HCT116 (cell line): ENCODE measurements at regions not wholly inside any gene's neighbourhood (a gene's known extent, or its start where the extent isn't known, plus 50 kb on each side); places are given as distances from the start of the nearest gene placed in this dataset.

Experiments
- ATAC-seq: fragments of 200-7000 bp; cut with Tn5 transposase; 2 replicates; pipeline ENCODE4 v1.9.1; 2020; ENCODE audit warnings: mild to moderate bottlenecking, moderate library complexity
- BruUV-seq: library from RNA; stranded (reverse); fragments of 400-500 nt; replicated peaks from 2 replicates; lab custom pipeline; 2021; lab: Mats Ljungman, UMichigan
- CTCF ChIA-PET: fragments of 300-600 bp; sonication (Branson Sonifier 250); formaldehyde crosslinking; loops from one replicate; lab custom pipeline; 2021; ENCODE audit warnings: antibody characterized with exemption; lab: Charles Lee
- POLR2A ChIA-PET: fragments of 300-600, 350-600 bp; sonication (Branson Sonifier 250); formaldehyde crosslinking; loops from one replicate; lab custom pipeline; 2021; ENCODE audit warnings: antibody characterized with exemption; lab: Charles Lee
- RAD21 ChIA-PET, 2 experiments: fragments of 300-600 bp; sonication (Branson Sonifier 250); formaldehyde crosslinking; loops; one replicate each; lab custom pipeline; 2023; ENCODE audit warnings: low total read pairs in 2 of 2; ENCODE audit not compliant: uncharacterized antibody in 2 of 2, unreplicated experiment in 2 of 2, low non-redundant PET in 1 of 2; lab: Charles Lee
- DNase-seq: peaks from one replicate; pipeline ENCODE4 v3.0.0-alpha.2; 2010; ENCODE audit warnings: low read depth, low spot score
- H2AFZ ChIP-seq: fragments of 200-600 bp; shearing (Covaris generic), sonication (generic); 2 replicates; pipeline ENCODE4 v1.6.1; 2017; ENCODE audit warnings: low read depth, mixed run types, mixed read lengths, antibody characterized with exemption, low read length; ENCODE audit not compliant: poor library complexity, severe bottlenecking
- H3K27ac ChIP-seq: 2 replicates; pipeline ENCODE4 v1.5.1; 2012; ENCODE audit warnings: low read depth, low read length
- H3K27me3 ChIP-seq: fragments of 200-600 bp; sonication (generic); 2 replicates; pipeline ENCODE4 v1.6.1; 2016; ENCODE audit warnings: mixed run types, low read length, mixed read lengths; ENCODE audit not compliant: insufficient read depth
- H3K36me3 ChIP-seq, 2 experiments: fragments of 200-500 bp in 1 of 2; fragments of 200-600 bp in 1 of 2; sonication (Bioruptor generic) in 1 of 2; sonication (generic) in 1 of 2; 2 replicates each; pipeline versions ENCODE4 v1.5.1 to v1.6.1; 2014 to 2016; ENCODE audit warnings: low read length in 2 of 2, inconsistent platforms in 1 of 2, mixed read lengths in 1 of 2, mixed run types in 1 of 2; ENCODE audit not compliant: insufficient read depth in 2 of 2, control insufficient read depth in 1 of 2
- H3K4me1 ChIP-seq, 2 experiments: fragments of 200-600 bp in 1 of 2; sonication (generic) in 1 of 2; 2 replicates each; pipeline versions ENCODE4 v1.5.1 to v1.6.1; 2012 to 2017; ENCODE audit warnings: low read length in 2 of 2, inconsistent platforms in 1 of 2, mild to moderate bottlenecking in 1 of 2, mixed read lengths in 1 of 2, mixed run types in 1 of 2, moderate library complexity in 1 of 2; ENCODE audit not compliant: insufficient read depth in 2 of 2, control insufficient read depth in 1 of 2
- H3K4me2 ChIP-seq: fragments of 200-600 bp; sonication (generic); 2 replicates; pipeline ENCODE4 v1.6.1; 2017; ENCODE audit warnings: mixed run types, low read length, mixed read lengths
- H3K4me3 ChIP-seq, 2 experiments: fragments of 200-600 bp in 1 of 2; sonication (generic) in 1 of 2; replicated peaks in 1 of 2; 2 replicates each; pipeline ENCODE4 v1.5.1; 2011 to 2016; ENCODE audit warnings: low read length in 2 of 2, control low read depth in 1 of 2, low read depth in 1 of 2, mild to moderate bottlenecking in 1 of 2, mixed read lengths in 1 of 2, mixed run types in 1 of 2
- H3K79me2 ChIP-seq: fragments of 200-600 bp; sonication (generic); 2 replicates; pipeline ENCODE4 v1.6.1; 2017; ENCODE audit warnings: mild to moderate bottlenecking, mixed run types, low read length, moderate library complexity, mixed read lengths; ENCODE audit not compliant: insufficient read depth
- H3K9ac ChIP-seq: fragments of 200-600 bp; sonication (generic); 2 replicates; pipeline ENCODE4 v1.6.1; 2016; ENCODE audit warnings: low read length, mixed read lengths
- H3K9me2 ChIP-seq: fragments of 200-600 bp; sonication (generic), shearing (Covaris generic); 2 replicates; pipeline ENCODE4 v1.6.1; 2017; ENCODE audit warnings: mixed run types, mild to moderate bottlenecking, moderate library complexity; ENCODE audit not compliant: insufficient read depth
- H3K9me3 ChIP-seq, 2 experiments: fragments of 200-500 bp in 1 of 2; fragments of 200-600 bp in 1 of 2; sonication (Bioruptor generic) in 1 of 2; sonication (generic) in 1 of 2; 2 replicates each; pipeline ENCODE4 v1.6.1; 2014 to 2017; ENCODE audit warnings: low read length in 2 of 2, mixed read lengths in 2 of 2, inconsistent platforms in 1 of 2, low read depth in 1 of 2, mild to moderate bottlenecking in 1 of 2, mixed run types in 1 of 2, moderate library complexity in 1 of 2; ENCODE audit not compliant: control insufficient read depth in 1 of 2, insufficient read depth in 1 of 2
- H4K20me1 ChIP-seq: fragments of 200-600 bp; sonication (generic), shearing (Covaris generic); 2 replicates; pipeline ENCODE4 v1.6.1; 2017; ENCODE audit warnings: mixed run types, mild to moderate bottlenecking, moderate library complexity; ENCODE audit not compliant: insufficient read depth
- CBX3 ChIP-seq: IDR thresholded peaks from 2 replicates; pipeline ENCODE4 v1.6.1; 2012; ENCODE audit warnings: low read depth
- CEBPB ChIP-seq: IDR thresholded peaks from 2 replicates; pipeline ENCODE4 v1.6.1; 2012; ENCODE audit warnings: low read depth
- EGR1 ChIP-seq: IDR thresholded peaks from 2 replicates; pipeline ENCODE4 v1.6.1; 2012; ENCODE audit warnings: low read depth
- EZH2 ChIP-seq: fragments of 200-600 bp; sonication (generic); IDR thresholded peaks from 2 replicates; pipeline ENCODE4 v1.6.1; 2017; ENCODE audit warnings: antibody characterized with exemption, mixed run types
- EZH2phosphoT487 ChIP-seq: fragments of 200-600 bp; IDR thresholded peaks from 2 replicates; pipeline ENCODE4 v1.6.1; 2018; ENCODE audit warnings: antibody characterized with exemption, borderline replicate concordance
- FOSL1 ChIP-seq: IDR thresholded peaks from 2 replicates; pipeline ENCODE4 v1.6.1; 2012; ENCODE audit warnings: low read depth
- JUND ChIP-seq: IDR thresholded peaks from 2 replicates; pipeline ENCODE4 v1.6.1; 2012
- POLR2A ChIP-seq: IDR thresholded peaks from 2 replicates; pipeline ENCODE4 v1.7.0; 2011; ENCODE audit warnings: borderline replicate concordance; ENCODE audit not compliant: insufficient read depth, insufficient read length; ENCODE audit errors: extremely low read depth
- POLR2AphosphoS5 ChIP-seq: IDR thresholded peaks from 2 replicates; pipeline ENCODE4 v1.6.1; 2011; ENCODE audit warnings: mild to moderate bottlenecking, low read depth, low read length, moderate library complexity
- RAD21 ChIP-seq: IDR thresholded peaks from 2 replicates; pipeline ENCODE4 v1.6.1; 2012; ENCODE audit warnings: low read depth, mild to moderate bottlenecking
- SIN3A ChIP-seq: IDR thresholded peaks from 2 replicates; pipeline ENCODE4 v1.6.1; 2012; ENCODE audit warnings: low read depth
- SP1 ChIP-seq: IDR thresholded peaks from 2 replicates; pipeline ENCODE4 v1.6.1; 2012; ENCODE audit warnings: low read depth
- SRF ChIP-seq: IDR thresholded peaks from 2 replicates; pipeline ENCODE4 v1.6.1; 2012; ENCODE audit warnings: low read depth
- TCF7L2 ChIP-seq: IDR thresholded peaks from 2 replicates; pipeline ENCODE4 v1.7.0; 2011; ENCODE audit warnings: borderline replicate concordance, inconsistent platforms; ENCODE audit not compliant: insufficient read depth, insufficient read length; ENCODE audit errors: extremely low read depth
- ZFX ChIP-seq: fragments of 450-650 bp; IDR thresholded peaks from 2 replicates; pipeline ENCODE4 v1.6.1; 2017
- ZNF274 ChIP-seq: fragments of 200-500 bp; sonication (Bioruptor generic); IDR thresholded peaks from 2 replicates; pipeline ENCODE4 v1.6.1; 2014; ENCODE audit warnings: mild to moderate bottlenecking, low read depth, low read length, inconsistent platforms
- intact Hi-C: fragments of 100-400 bp; cut with micrococcal nuclease; formaldehyde crosslinking; loops from 2 replicates; pipeline ENCODE4 v1.10.0; 2022
- TF ChIP-seq, protein P1 (sequence below): IDR thresholded peaks from 2 replicates; pipeline ENCODE4 v1.6.1; 2012
- TF ChIP-seq, protein P2 (sequence below), 3 experiments: fragments of 200-600 bp in 1 of 3; sonication (generic) in 1 of 3; IDR thresholded peaks in 2 of 3; conservative IDR thresholded peaks in 1 of 3; 2 replicates each; pipeline ENCODE4 v1.5.1; 2012 to 2017; ENCODE audit warnings: low read depth in 2 of 3, low read length in 2 of 3, antibody characterized with exemption in 1 of 3, borderline replicate concordance in 1 of 3, control low read depth in 1 of 3, mild to moderate bottlenecking in 1 of 3, mixed read lengths in 1 of 3, mixed run types in 1 of 3, moderate library complexity in 1 of 3; ENCODE audit not compliant: insufficient read depth in 1 of 3
- TF ChIP-seq, protein P3 (sequence below): IDR thresholded peaks from 2 replicates; pipeline ENCODE4 v1.6.1; 2012; ENCODE audit warnings: low read depth

DNA sequence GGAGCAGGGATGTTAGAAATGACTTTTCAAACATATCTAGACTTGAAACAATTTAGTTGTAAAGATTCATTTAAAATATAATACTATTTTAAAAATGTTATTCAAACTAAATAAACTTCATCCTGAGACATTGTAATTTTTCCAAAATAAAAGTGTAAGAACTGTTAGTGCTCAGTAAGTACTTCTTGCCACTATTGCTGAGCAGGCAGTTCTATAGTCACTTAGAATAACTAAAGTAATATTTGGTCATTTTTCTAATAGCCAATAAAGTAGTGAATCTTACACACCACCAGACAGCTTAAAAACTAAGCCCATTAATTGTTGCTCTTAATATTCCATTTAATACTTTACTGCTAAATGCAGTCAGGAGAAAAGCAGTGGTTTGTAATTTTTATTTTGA, 1120.0 kb upstream of the CDH10 start:
- TF ChIP-seq, protein P1, sequence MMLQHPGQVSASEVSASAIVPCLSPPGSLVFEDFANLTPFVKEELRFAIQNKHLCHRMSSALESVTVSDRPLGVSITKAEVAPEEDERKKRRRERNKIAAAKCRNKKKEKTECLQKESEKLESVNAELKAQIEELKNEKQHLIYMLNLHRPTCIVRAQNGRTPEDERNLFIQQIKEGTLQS, result no peak
- TF ChIP-seq ZNF274 (no peak), CBX3 (no peak), SIN3A (no peak), EZH2phosphoT487 (no peak), TCF7L2 (no peak), POLR2AphosphoS5 (no peak), EGR1 (no peak), JUND (no peak), EZH2 (no peak), SRF (no peak), CEBPB (no peak), POLR2A (no peak), ZFX (no peak), RAD21 (no peak), FOSL1 (no peak), SP1 (no peak)
- TF ChIP-seq, protein P2, sequence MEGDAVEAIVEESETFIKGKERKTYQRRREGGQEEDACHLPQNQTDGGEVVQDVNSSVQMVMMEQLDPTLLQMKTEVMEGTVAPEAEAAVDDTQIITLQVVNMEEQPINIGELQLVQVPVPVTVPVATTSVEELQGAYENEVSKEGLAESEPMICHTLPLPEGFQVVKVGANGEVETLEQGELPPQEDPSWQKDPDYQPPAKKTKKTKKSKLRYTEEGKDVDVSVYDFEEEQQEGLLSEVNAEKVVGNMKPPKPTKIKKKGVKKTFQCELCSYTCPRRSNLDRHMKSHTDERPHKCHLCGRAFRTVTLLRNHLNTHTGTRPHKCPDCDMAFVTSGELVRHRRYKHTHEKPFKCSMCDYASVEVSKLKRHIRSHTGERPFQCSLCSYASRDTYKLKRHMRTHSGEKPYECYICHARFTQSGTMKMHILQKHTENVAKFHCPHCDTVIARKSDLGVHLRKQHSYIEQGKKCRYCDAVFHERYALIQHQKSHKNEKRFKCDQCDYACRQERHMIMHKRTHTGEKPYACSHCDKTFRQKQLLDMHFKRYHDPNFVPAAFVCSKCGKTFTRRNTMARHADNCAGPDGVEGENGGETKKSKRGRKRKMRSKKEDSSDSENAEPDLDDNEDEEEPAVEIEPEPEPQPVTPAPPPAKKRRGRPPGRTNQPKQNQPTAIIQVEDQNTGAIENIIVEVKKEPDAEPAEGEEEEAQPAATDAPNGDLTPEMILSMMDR (IDR thresholded peaks at IDR 0.05 in 2 of 3, conservative IDR thresholded peaks at IDR 0.05 in 1 of 3; ENCODE audit: borderline replicate concordance in 1 of 3, insufficient read depth in 1 of 3, low read depth in 2 of 3, low read length in 2 of 3), result no peak
- TF ChIP-seq, protein P3, sequence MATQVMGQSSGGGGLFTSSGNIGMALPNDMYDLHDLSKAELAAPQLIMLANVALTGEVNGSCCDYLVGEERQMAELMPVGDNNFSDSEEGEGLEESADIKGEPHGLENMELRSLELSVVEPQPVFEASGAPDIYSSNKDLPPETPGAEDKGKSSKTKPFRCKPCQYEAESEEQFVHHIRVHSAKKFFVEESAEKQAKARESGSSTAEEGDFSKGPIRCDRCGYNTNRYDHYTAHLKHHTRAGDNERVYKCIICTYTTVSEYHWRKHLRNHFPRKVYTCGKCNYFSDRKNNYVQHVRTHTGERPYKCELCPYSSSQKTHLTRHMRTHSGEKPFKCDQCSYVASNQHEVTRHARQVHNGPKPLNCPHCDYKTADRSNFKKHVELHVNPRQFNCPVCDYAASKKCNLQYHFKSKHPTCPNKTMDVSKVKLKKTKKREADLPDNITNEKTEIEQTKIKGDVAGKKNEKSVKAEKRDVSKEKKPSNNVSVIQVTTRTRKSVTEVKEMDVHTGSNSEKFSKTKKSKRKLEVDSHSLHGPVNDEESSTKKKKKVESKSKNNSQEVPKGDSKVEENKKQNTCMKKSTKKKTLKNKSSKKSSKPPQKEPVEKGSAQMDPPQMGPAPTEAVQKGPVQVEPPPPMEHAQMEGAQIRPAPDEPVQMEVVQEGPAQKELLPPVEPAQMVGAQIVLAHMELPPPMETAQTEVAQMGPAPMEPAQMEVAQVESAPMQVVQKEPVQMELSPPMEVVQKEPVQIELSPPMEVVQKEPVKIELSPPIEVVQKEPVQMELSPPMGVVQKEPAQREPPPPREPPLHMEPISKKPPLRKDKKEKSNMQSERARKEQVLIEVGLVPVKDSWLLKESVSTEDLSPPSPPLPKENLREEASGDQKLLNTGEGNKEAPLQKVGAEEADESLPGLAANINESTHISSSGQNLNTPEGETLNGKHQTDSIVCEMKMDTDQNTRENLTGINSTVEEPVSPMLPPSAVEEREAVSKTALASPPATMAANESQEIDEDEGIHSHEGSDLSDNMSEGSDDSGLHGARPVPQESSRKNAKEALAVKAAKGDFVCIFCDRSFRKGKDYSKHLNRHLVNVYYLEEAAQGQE, result no peak

More for the DNA sequence above, 1120.0 kb upstream of the CDH10 start:
- ChIA-PET RAD21 (no interaction called here), CTCF (no interaction called here), POLR2A (no interaction called here)
- no peaks in the 10 kb centered on the region for H3K4me1 ChIP-seq
- H3K27me3 ChIP-seq, result no peaks in the 10 kb centered on the region
- peaks cover 6 to 10% of the 10 kb centered on the region in 2 experiments; a peak in 2 of 4 replicates for H3K9me3 ChIP-seq
- no peak overlapping the region for H2AFZ ChIP-seq
- DNase-seq, result no peak
- H3K36me3 ChIP-seq, result no peaks in the 10 kb centered on the region
- intact Hi-C loops, result no loop called here
- no peak overlapping the region for H3K27ac ChIP-seq
- no peaks in the 10 kb centered on the region for H3K9me2 ChIP-seq
- H3K79me2 ChIP-seq, result no peaks in the 10 kb centered on the region
- no peak for ATAC-seq
- H4K20me1 ChIP-seq, result no peaks in the 10 kb centered on the region
- H3K9ac ChIP-seq, result no peak overlapping the region
- no peak overlapping the region for H3K4me3 ChIP-seq
- H3K4me2 ChIP-seq, result no peak overlapping the region
- no TSS peak for BruUV-seq
